Nephron progenitor cell (in vitro differentiated cells): ENCODE measurements at regions not wholly inside any gene's neighbourhood (a gene's known extent, or its start where the extent isn't known, plus 50 kb on each side); places are given as distances from the start of the nearest gene placed in this dataset.

Experiments used
- DNase-seq: peaks from one replicate; pipeline ENCODE4 v3.0.0; 2021
- H3K27ac Mint-ChIP-seq: 2 replicates; pipeline ENCODE4 v1.8.0; 2021; ENCODE audit warnings: mild to moderate bottlenecking, moderate library complexity, mixed read lengths
- H3K27me3 Mint-ChIP-seq: 2 replicates; pipeline ENCODE4 v1.8.0; 2021; ENCODE audit warnings: mild to moderate bottlenecking, low read depth, mixed read lengths; ENCODE audit not compliant: poor library complexity
- H3K36me3 Mint-ChIP-seq: 2 replicates; pipeline ENCODE4 v1.8.0; 2021; ENCODE audit warnings: low read depth, mixed read lengths
- H3K4me1 Mint-ChIP-seq: 2 replicates; pipeline ENCODE4 v1.8.0; 2021; ENCODE audit warnings: mixed read lengths
- H3K4me3 Mint-ChIP-seq: 2 replicates; pipeline ENCODE4 v1.8.0; 2021; ENCODE audit warnings: mild to moderate bottlenecking, moderate library complexity, mixed read lengths
- H3K9me3 Mint-ChIP-seq: 2 replicates; pipeline ENCODE4 v1.8.0; 2021; ENCODE audit warnings: mild to moderate bottlenecking, moderate library complexity, mixed read lengths
- CTCF ChIP-seq: fragments of 200-600 bp; sonication (generic); IDR thresholded peaks from 2 replicates; pipeline ENCODE4 v1.5.0; 2021; ENCODE audit warnings: antibody characterized with exemption

GRCh38 chr21:25384782-25385181, 222.5 kb downstream of the MRPL39 start:
- peaks cover 3% of the 10 kb centered on the region for H3K9me3 Mint-ChIP-seq
- no peak for TF ChIP-seq CTCF
- no peak for DNase-seq
- no peak overlapping the region for H3K4me3 Mint-ChIP-seq
- H3K27ac Mint-ChIP-seq = no peak overlapping the region
- peaks cover 15% of the 10 kb centered on the region for H3K4me1 Mint-ChIP-seq
- no peaks in the 10 kb centered on the region for H3K36me3 Mint-ChIP-seq
- peaks cover 6% of the 10 kb centered on the region for H3K27me3 Mint-ChIP-seq

- Mint-ChIP-seq H3K9me3 (peaks cover 4% of the 10 kb centered on the region), H3K4me1 (peaks cover 13% of the 10 kb centered on the region), H3K27me3 (peaks cover 6% of the 10 kb centered on the region), H3K27ac (no peak overlapping the region), H3K4me3 (no peak overlapping the region), H3K36me3 (no peaks in the 10 kb centered on the region)
- DNase-seq = no peak
- TF ChIP-seq CTCF = no peak
Observed at GRCh38 chr21:25383545-25383944, 223.7 kb downstream of the MRPL39 start.

- Mint-ChIP-seq H3K4me3 (no peak overlapping the region), H3K27me3 (peaks cover 6% of the 10 kb centered on the region), H3K9me3 (peaks cover 14% of the 10 kb centered on the region), H3K4me1 (peaks cover 5% of the 10 kb centered on the region), H3K36me3 (no peaks in the 10 kb centered on the region), H3K27ac (no peak overlapping the region)
- no peak for TF ChIP-seq CTCF
- no peak for DNase-seq
Observed at GRCh38 chr21:25381936-25382452, 225.3 kb downstream of the MRPL39 start.

GRCh38 chr21:25375675-25376074, 231.6 kb downstream of the MRPL39 start:
- Mint-ChIP-seq H3K27ac (no peak overlapping the region), H3K4me3 (no peak overlapping the region), H3K9me3 (peaks cover 14% of the 10 kb centered on the region), H3K4me1 (peaks cover 9% of the 10 kb centered on the region), H3K27me3 (no peaks in the 10 kb centered on the region), H3K36me3 (no peaks in the 10 kb centered on the region)
- no peak for TF ChIP-seq CTCF
- no peak for DNase-seq

- no peak for DNase-seq
- H3K36me3 Mint-ChIP-seq = no peaks in the 10 kb centered on the region
- no peak for TF ChIP-seq CTCF
- no peak overlapping the region for H3K4me3 Mint-ChIP-seq
- peaks cover 9% of the 10 kb centered on the region for H3K4me1 Mint-ChIP-seq
- no peaks in the 10 kb centered on the region for H3K27me3 Mint-ChIP-seq
- no peak overlapping the region for H3K27ac Mint-ChIP-seq
- H3K9me3 Mint-ChIP-seq = peaks cover 9% of the 10 kb centered on the region
Observed at GRCh38 chr21:25373126-25374082, 233.9 kb downstream of the MRPL39 start.
